BJ (cell line): ENCODE measurements at regions not wholly inside any gene's neighbourhood (a gene's known extent, or its start where the extent isn't known, plus 50 kb on each side); places are given as distances from the start of the nearest gene placed in this dataset.

Source experiments
- CTCF ChIA-PET: fragments of 350-600 bp; formaldehyde crosslinking; extraction: SDS; loops from one replicate; lab custom pipeline; 2021; ENCODE audit warnings: antibody characterized with exemption, inconsistent platforms; lab: Yijun Ruan, JAX
- POLR2A ChIA-PET: fragments of 300-600 bp; sonication (Branson Sonifier 250); formaldehyde crosslinking; extraction: SDS; loops from one replicate; lab custom pipeline; 2021; ENCODE audit warnings: antibody characterized with exemption; lab: Charles Lee
- DNase-seq: peaks from one replicate; pipeline ENCODE4 v3.0.0-alpha.2; 2011; ENCODE audit warnings: low read depth
- H3K27me3 ChIP-seq: 2 replicates; pipeline ENCODE4 v1.6.0; 2011; ENCODE audit warnings: low read length; ENCODE audit not compliant: control insufficient read depth, insufficient read depth
- H3K36me3 ChIP-seq: 2 replicates; pipeline ENCODE4 v1.5.1; 2011; ENCODE audit warnings: low read length; ENCODE audit not compliant: control insufficient read depth, insufficient read depth
- H3K4me3 ChIP-seq: 2 replicates; pipeline ENCODE4 v1.5.1; 2011; ENCODE audit warnings: low read depth, mild to moderate bottlenecking, control low read depth, low read length
- TF ChIP-seq, protein P1 (sequence below): IDR thresholded peaks from 2 replicates; pipeline ENCODE4 v1.5.1; 2011; ENCODE audit warnings: low read depth, mild to moderate bottlenecking, control low read depth, inconsistent platforms, low read length, moderate library complexity; ENCODE audit not compliant: insufficient read depth

DNA sequence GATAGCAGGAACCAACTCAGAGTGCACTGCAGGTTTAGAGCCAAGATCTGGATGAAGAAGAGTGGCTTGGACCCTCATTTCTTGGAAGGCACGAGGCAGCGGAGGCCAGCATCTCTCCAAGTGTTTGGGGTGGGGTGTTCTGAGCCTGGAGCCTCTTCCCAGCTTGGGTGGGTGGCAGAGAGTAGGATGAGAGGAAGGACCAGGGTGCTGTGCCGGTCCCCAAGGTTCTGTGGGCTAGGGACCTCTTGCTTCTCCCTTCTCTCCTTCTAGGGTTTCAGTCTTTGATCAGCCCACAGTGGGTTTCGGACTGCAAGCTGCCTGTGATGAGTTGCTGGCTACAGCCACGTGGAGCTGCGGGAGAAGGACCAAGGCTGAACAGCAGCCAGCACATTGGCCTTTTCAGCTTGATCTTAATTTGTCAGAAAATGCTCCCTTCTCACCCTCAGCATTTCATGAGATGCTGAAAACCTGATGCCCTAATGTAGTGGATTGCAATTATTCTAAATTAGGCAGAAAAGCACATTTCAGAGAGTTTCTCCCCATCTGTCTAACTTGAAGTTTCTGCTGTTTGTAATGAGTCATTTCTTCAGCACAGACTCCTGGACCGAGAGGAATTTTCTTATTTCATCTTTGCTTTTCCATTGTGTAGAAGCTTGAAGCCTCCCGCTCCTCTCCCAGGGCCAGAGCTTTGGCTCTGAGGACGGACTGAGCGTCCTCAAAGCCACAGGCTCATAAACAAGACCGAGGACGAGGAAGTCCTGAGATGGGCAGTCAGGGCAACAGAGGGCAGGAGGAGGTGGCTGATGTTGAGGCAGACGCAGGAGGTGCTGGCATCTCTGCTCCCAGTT, 99.1 kb upstream of the HDAC4 start:
- Histone ChIP-seq H3K4me3 (no peak overlapping the region), H3K36me3 (no peaks in the 10 kb centered on the region), H3K27me3 (no peaks in the 10 kb centered on the region)
- TF ChIP-seq, protein P1, sequence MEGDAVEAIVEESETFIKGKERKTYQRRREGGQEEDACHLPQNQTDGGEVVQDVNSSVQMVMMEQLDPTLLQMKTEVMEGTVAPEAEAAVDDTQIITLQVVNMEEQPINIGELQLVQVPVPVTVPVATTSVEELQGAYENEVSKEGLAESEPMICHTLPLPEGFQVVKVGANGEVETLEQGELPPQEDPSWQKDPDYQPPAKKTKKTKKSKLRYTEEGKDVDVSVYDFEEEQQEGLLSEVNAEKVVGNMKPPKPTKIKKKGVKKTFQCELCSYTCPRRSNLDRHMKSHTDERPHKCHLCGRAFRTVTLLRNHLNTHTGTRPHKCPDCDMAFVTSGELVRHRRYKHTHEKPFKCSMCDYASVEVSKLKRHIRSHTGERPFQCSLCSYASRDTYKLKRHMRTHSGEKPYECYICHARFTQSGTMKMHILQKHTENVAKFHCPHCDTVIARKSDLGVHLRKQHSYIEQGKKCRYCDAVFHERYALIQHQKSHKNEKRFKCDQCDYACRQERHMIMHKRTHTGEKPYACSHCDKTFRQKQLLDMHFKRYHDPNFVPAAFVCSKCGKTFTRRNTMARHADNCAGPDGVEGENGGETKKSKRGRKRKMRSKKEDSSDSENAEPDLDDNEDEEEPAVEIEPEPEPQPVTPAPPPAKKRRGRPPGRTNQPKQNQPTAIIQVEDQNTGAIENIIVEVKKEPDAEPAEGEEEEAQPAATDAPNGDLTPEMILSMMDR: no peak
- ChIA-PET CTCF (no interaction called here), POLR2A (no interaction called here)
- DNase-seq: no peak

DNA sequence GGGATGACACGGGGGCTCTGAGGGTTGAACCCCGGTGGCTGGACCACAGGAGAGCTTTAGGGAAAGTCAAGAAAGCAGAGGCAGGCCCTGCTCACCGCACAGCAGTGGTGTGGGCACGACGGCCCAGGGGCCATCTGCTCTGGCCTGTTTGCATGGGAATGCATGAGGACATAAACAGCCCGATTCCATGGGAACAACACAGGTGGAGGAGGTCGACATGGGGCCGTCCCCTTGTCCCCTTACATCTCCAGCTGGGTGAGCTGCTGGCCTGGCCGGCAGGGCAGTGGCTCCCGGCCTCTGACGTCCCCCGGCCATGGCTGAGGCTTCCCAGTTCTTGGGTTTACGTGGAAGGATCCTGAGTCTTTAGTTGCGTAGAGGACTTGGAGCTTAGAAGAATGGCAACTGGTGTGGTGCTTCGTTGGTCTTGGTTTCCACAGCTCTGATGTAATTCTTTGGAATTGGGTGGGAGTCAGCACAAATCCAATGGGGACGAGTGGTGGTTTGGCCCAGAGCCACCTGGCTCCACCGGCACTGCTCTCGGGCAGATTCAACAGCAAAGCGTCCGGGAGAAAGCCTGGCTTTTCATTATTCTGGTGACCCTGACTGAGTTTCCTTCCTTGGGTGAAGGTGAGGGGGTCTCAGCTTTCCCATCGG, 98.3 kb upstream of the HDAC4 start:
- TF ChIP-seq, protein P1: no peak
- ChIA-PET POLR2A (no interaction called here), CTCF (no interaction called here)
- no peaks in the 10 kb centered on the region for H3K36me3 ChIP-seq
- no peak for DNase-seq
- H3K27me3 ChIP-seq: no peaks in the 10 kb centered on the region
- no peak overlapping the region for H3K4me3 ChIP-seq

DNA sequence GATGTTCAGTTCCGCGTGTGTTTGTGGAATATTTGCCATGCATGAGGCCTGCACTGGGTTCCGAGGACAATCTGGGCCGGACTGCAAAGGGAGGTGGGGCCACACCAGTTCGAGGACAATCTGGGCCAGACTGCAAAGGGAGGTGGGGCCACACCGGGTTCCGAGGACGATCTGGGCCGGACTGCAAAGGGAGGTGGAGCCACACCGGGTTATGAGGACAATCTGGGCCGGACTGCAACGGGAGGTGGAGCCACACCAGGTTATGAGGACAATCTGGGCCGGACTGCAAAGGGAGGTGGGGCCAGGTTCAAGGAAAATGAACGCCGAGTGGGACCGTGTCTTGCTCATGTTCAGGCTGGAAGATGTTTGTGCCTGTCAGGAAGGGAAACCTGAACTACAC, 97.8 kb upstream of the HDAC4 start:
- TF ChIP-seq, protein P1: no peak
- no peak for DNase-seq
- Histone ChIP-seq H3K27me3 (no peaks in the 10 kb centered on the region), H3K36me3 (no peaks in the 10 kb centered on the region), H3K4me3 (no peak overlapping the region)
- POLR2A ChIA-PET: no interaction called here
- CTCF ChIA-PET: no interaction called here

DNA sequence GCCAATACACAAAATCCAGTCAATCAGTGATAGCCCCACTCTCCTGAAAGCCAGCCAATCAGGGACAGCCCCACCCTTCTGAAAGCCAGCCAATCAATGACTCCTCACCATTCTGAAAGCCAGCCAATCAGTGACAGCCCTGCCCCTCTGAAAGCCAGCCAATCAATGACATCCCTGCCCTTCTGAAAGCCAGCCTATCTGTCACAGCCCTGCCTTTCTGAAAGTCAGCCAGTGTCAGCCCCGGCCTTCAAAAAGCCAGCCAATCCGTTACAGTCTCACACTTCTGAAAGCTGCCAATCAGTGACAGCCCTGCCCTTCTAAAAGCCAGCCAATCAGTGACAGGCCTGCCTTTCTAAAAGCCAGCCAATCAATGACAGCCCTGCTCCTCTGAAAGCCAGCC, 95.9 kb upstream of the HDAC4 start:
- no peak for DNase-seq
- Histone ChIP-seq H3K4me3 (no peak overlapping the region), H3K36me3 (no peaks in the 10 kb centered on the region), H3K27me3 (no peaks in the 10 kb centered on the region)
- CTCF ChIA-PET: interaction anchor here (0.6 kb wide), 1 partner anchor 61 kb away, joined by 3 read pairs; no protein-coding TSS in a partner anchor
- POLR2A ChIA-PET: no interaction called here
- TF ChIP-seq, protein P1: no peak

DNA sequence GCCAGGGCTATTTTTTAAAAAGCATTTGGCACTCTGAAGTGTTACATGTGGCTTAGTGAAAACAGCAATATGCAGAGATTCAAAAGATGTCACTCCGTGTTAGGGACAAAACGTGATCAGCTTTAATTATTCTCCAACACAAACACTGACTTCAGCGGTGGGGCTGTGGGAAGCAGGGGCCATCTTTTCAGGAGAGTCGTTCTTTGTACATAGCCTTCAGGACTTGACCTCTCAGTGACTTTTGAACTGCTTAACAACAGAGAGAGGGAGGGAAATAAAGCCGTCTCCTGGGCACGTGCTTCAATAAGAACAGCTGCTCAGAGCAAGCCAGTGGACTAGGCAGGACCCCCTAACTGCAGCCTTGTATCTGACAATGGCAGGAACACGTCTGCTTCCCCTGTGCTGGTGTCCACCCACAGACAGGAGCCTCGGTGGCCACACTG, 95.0 kb upstream of the HDAC4 start:
- H3K4me3 ChIP-seq: no peak overlapping the region
- H3K27me3 ChIP-seq: no peaks in the 10 kb centered on the region
- POLR2A ChIA-PET: no interaction called here
- TF ChIP-seq, protein P1: no peak
- DNase-seq: no peak
- H3K36me3 ChIP-seq: no peaks in the 10 kb centered on the region
- CTCF ChIA-PET: no interaction called here
